Central memory CD8-positive, alpha-beta T cell (primary cell): ENCODE measurements at regions not wholly inside any gene's neighbourhood (a gene's known extent, or its start where the extent isn't known, plus 50 kb on each side); places are given as distances from the start of the nearest gene placed in this dataset.
"Not testable (repeated sequence)": the region's sequence is repeated elsewhere in the genome, so short reads cannot be mapped to it uniquely, and the experiment has no call there.

Experiments used
- ATAC-seq: fragments of 150-1000 bp; cut with Tn5 transposase; replicated peaks from 2 replicates; pipeline ENCODE4 v1.10.0; 2022; ENCODE audit warnings: mild to moderate bottlenecking, moderate FRiP score, moderate number of reproducible peaks; ENCODE audit not compliant: poor library complexity, severe bottlenecking; ENCODE audit errors: extremely low read depth
- DNase-seq, 2 donors: peaks; one replicate each; pipeline ENCODE4 v3.0.0; 2021; ENCODE audit warnings: low spot score in 2 of 2
- H3K27ac Mint-ChIP-seq: one replicate; pipeline ENCODE4 v1.8.0; 2022; ENCODE audit warnings: low read depth, mild to moderate bottlenecking, moderate library complexity, mixed read lengths
- H3K27me3 Mint-ChIP-seq: one replicate; pipeline ENCODE4 v1.8.0; 2022; ENCODE audit warnings: mixed read lengths
- H3K36me3 Mint-ChIP-seq: one replicate; pipeline ENCODE4 v1.8.0; 2022; ENCODE audit warnings: mild to moderate bottlenecking, moderate library complexity, mixed read lengths; ENCODE audit not compliant: insufficient read depth
- H3K4me1 Mint-ChIP-seq: one replicate; pipeline ENCODE4 v1.8.0; 2022; ENCODE audit warnings: mixed read lengths
- H3K4me3 Mint-ChIP-seq: one replicate; pipeline ENCODE4 v1.8.0; 2022; ENCODE audit warnings: mild to moderate bottlenecking, moderate library complexity, mixed read lengths
- H3K9me3 Mint-ChIP-seq: one replicate; pipeline ENCODE4 v1.8.0; 2022; ENCODE audit warnings: mixed read lengths

GRCh38 chr3:144023543-144023942, 51.9 kb downstream of the DIPK2A start:
- not testable (repeated sequence) for H3K36me3 Mint-ChIP-seq, DNase-seq, H3K27ac Mint-ChIP-seq, ATAC-seq, H3K4me1 Mint-ChIP-seq, H3K27me3 Mint-ChIP-seq, H3K9me3 Mint-ChIP-seq, H3K4me3 Mint-ChIP-seq

- Mint-ChIP-seq H3K27ac (no peak overlapping the region), H3K4me3 (no peak overlapping the region), H3K27me3 (peaks cover 8% of the 10 kb centered on the region), H3K36me3 (no peaks in the 10 kb centered on the region), H3K9me3 (no peaks in the 10 kb centered on the region), H3K4me1 (peaks cover under 1% of the 10 kb centered on the region)
- DNase-seq (no peak), ATAC-seq (no peak)
These were observed 57.3 kb downstream of the DIPK2A start for GRCh38 chr3:144028798-144029411.

- H3K27ac Mint-ChIP-seq = no peak overlapping the region
- no peaks in the 10 kb centered on the region for H3K9me3 Mint-ChIP-seq
- DNase-seq = no peak
- no peak for ATAC-seq
- no peak overlapping the region for H3K4me3 Mint-ChIP-seq
- H3K27me3 Mint-ChIP-seq = no peaks in the 10 kb centered on the region
- H3K4me1 Mint-ChIP-seq = peaks cover 5% of the 10 kb centered on the region
- H3K36me3 Mint-ChIP-seq = no peaks in the 10 kb centered on the region
These were observed 58.1 kb downstream of the DIPK2A start for GRCh38 chr3:144029769-144030168.

- Mint-ChIP-seq H3K4me1 (peaks cover 5% of the 10 kb centered on the region), H3K9me3 (no peaks in the 10 kb centered on the region), H3K4me3 (no peak overlapping the region), H3K27ac (no peak overlapping the region), H3K36me3 (no peaks in the 10 kb centered on the region), H3K27me3 (no peaks in the 10 kb centered on the region)
- DNase-seq (no peak), ATAC-seq (no peak)
These were observed 60.3 kb downstream of the DIPK2A start for GRCh38 chr3:144031938-144032337.

- ATAC-seq (no peak), DNase-seq (no peak)
- Mint-ChIP-seq H3K4me3 (peak overlapping the region; percentile 23), H3K27ac (no peak overlapping the region), H3K9me3 (no peaks in the 10 kb centered on the region), H3K27me3 (no peaks in the 10 kb centered on the region), H3K4me1 (peaks cover 5% of the 10 kb centered on the region), H3K36me3 (no peaks in the 10 kb centered on the region)
These were observed 61.1 kb downstream of the DIPK2A start for GRCh38 chr3:144032531-144033239.

GRCh38 chr3:144033240-144033589, 61.6 kb downstream of the DIPK2A start:
- Mint-ChIP-seq H3K36me3 (no peaks in the 10 kb centered on the region), H3K4me1 (peaks cover 5% of the 10 kb centered on the region), H3K27ac (no peak overlapping the region), H3K27me3 (no peaks in the 10 kb centered on the region), H3K4me3 (no peak overlapping the region), H3K9me3 (no peaks in the 10 kb centered on the region)
- ATAC-seq (no peak), DNase-seq (no peak)

GRCh38 chr3:144033863-144034262, 62.2 kb downstream of the DIPK2A start:
- ATAC-seq = no peak
- no peak overlapping the region for H3K4me3 Mint-ChIP-seq
- no peaks in the 10 kb centered on the region for H3K27me3 Mint-ChIP-seq
- H3K4me1 Mint-ChIP-seq = peaks cover 5% of the 10 kb centered on the region
- no peak overlapping the region for H3K27ac Mint-ChIP-seq
- H3K9me3 Mint-ChIP-seq = no peaks in the 10 kb centered on the region
- no peak for DNase-seq
- no peaks in the 10 kb centered on the region for H3K36me3 Mint-ChIP-seq

- Mint-ChIP-seq H3K4me3 (no peak overlapping the region), H3K36me3 (no peaks in the 10 kb centered on the region), H3K27me3 (peaks cover under 1% of the 10 kb centered on the region), H3K9me3 (no peaks in the 10 kb centered on the region), H3K4me1 (peaks cover 5% of the 10 kb centered on the region), H3K27ac (no peak overlapping the region)
- no peak for DNase-seq
- ATAC-seq = no peak
These were observed 63.2 kb downstream of the DIPK2A start for GRCh38 chr3:144034715-144035290.

- Mint-ChIP-seq H3K9me3 (no peaks in the 10 kb centered on the region), H3K4me3 (no peak overlapping the region), H3K36me3 (no peaks in the 10 kb centered on the region), H3K27ac (no peak overlapping the region), H3K4me1 (peaks cover 5% of the 10 kb centered on the region), H3K27me3 (peaks cover 15% of the 10 kb centered on the region)
- DNase-seq (no peak), ATAC-seq (no peak)
These were observed 64.9 kb downstream of the DIPK2A start for GRCh38 chr3:144036498-144036897.

GRCh38 chr3:144039661-144040060, 68.0 kb downstream of the DIPK2A start:
- Mint-ChIP-seq H3K4me3 (no peak overlapping the region), H3K27ac (no peak overlapping the region), H3K36me3 (no peaks in the 10 kb centered on the region), H3K4me1 (no peaks in the 10 kb centered on the region), H3K27me3 (peaks cover 15% of the 10 kb centered on the region), H3K9me3 (no peaks in the 10 kb centered on the region)
- no peak for ATAC-seq
- DNase-seq = no peak

- Mint-ChIP-seq H3K4me1 (no peaks in the 10 kb centered on the region), H3K9me3 (no peaks in the 10 kb centered on the region), H3K27me3 (peaks cover 15% of the 10 kb centered on the region), H3K36me3 (no peaks in the 10 kb centered on the region), H3K27ac (no peak overlapping the region), H3K4me3 (no peak overlapping the region)
- ATAC-seq = no peak
- no peak for DNase-seq
These were observed 70.4 kb downstream of the DIPK2A start for GRCh38 chr3:144041960-144042556.

- no peaks in the 10 kb centered on the region for H3K9me3 Mint-ChIP-seq
- ATAC-seq (no peak), DNase-seq (no peak)
- H3K4me1 Mint-ChIP-seq = no peaks in the 10 kb centered on the region
- H3K27ac Mint-ChIP-seq = no peak overlapping the region
- H3K36me3 Mint-ChIP-seq = no peaks in the 10 kb centered on the region
- no peak overlapping the region for H3K4me3 Mint-ChIP-seq
- H3K27me3 Mint-ChIP-seq = peaks cover 22% of the 10 kb centered on the region
These were observed 74.1 kb downstream of the DIPK2A start for GRCh38 chr3:144045766-144046165.

GRCh38 chr3:144049374-144049773, 77.8 kb downstream of the DIPK2A start:
- no peak for DNase-seq
- Mint-ChIP-seq H3K36me3 (no peaks in the 10 kb centered on the region), H3K27me3 (peaks cover 23% of the 10 kb centered on the region), H3K4me3 (no peak overlapping the region), H3K4me1 (no peaks in the 10 kb centered on the region), H3K9me3 (no peaks in the 10 kb centered on the region), H3K27ac (no peak overlapping the region)
- no peak for ATAC-seq
